IMR-90 (cell line): ENCODE measurements at regions not wholly inside any gene's neighbourhood (a gene's known extent, or its start where the extent isn't known, plus 50 kb on each side); places are given as distances from the start of the nearest gene placed in this dataset.

ENCODE experiments used
- ATAC-seq: fragments of 200-7000 bp; cut with Tn5 transposase; 2 replicates; pipeline ENCODE4 v1.9.1; 2020; ENCODE audit warnings: low read depth, mild to moderate bottlenecking, moderate library complexity
- BruUV-seq: library from RNA; stranded (reverse); fragments of 400-500 nt; replicated peaks from 2 replicates; lab custom pipeline; 2021; lab: Mats Ljungman, UMichigan
- CTCF ChIA-PET: fragments of 300-600 bp; formaldehyde crosslinking; extraction: SDS; loops from one replicate; lab custom pipeline; 2021; ENCODE audit warnings: antibody characterized with exemption; lab: Yijun Ruan, JAX
- POLR2A ChIA-PET: fragments of 300-600 bp; sonication (Branson Sonifier 250); formaldehyde crosslinking; loops from one replicate; lab custom pipeline; 2022; ENCODE audit warnings: antibody characterized with exemption; ENCODE audit not compliant: unreplicated experiment; lab: Charles Lee
- DNase-seq: peaks from one replicate; pipeline ENCODE4 v3.0.0; 2013
- H2AFZ ChIP-seq: replicated peaks from 2 replicates; pipeline ENCODE3; 2013; ENCODE audit warnings: low read length, mild to moderate bottlenecking; ENCODE audit not compliant: poor library complexity
- H2AK5ac ChIP-seq: 2 replicates; pipeline ENCODE4 v1.6.1; 2013; ENCODE audit warnings: low read depth, low read length, inconsistent platforms
- H2AK9ac ChIP-seq: replicated peaks from 2 replicates; pipeline ENCODE3; 2013; ENCODE audit warnings: mild to moderate bottlenecking, low read depth, low read length, moderate library complexity; ENCODE audit not compliant: poor library complexity
- H2BK120ac ChIP-seq: 2 replicates; pipeline ENCODE4 v1.6.1; 2013; ENCODE audit warnings: low read depth, low read length, inconsistent platforms
- H2BK15ac ChIP-seq: 3 replicates; pipeline ENCODE4 v1.6.1; 2013; ENCODE audit warnings: low read depth, low read length, inconsistent platforms
- H2BK20ac ChIP-seq: 2 replicates; pipeline ENCODE4 v1.6.1; 2013; ENCODE audit warnings: low read depth, mild to moderate bottlenecking, inconsistent platforms, low read length, moderate library complexity
- H2BK5ac ChIP-seq: 2 replicates; pipeline ENCODE4 v1.6.1; 2013; ENCODE audit warnings: mild to moderate bottlenecking, low read depth, low read length, inconsistent platforms; ENCODE audit not compliant: poor library complexity, severe bottlenecking
- H3K14ac ChIP-seq: replicated peaks from 2 replicates; pipeline ENCODE4 v1.6.1; 2013; ENCODE audit warnings: low read depth, low read length, inconsistent platforms
- H3K18ac ChIP-seq: 2 replicates; pipeline ENCODE4 v1.6.1; 2013; ENCODE audit warnings: low read depth, low read length, control low read depth
- H3K23ac ChIP-seq: 2 replicates; pipeline ENCODE4 v1.6.1; 2013; ENCODE audit warnings: low read depth, low read length, inconsistent platforms
- H3K27ac ChIP-seq: 2 replicates; pipeline ENCODE4 v1.5.1; 2013; ENCODE audit warnings: mild to moderate bottlenecking, control low read depth, low read length; ENCODE audit not compliant: insufficient read depth
- H3K27me3 ChIP-seq: 2 replicates; pipeline ENCODE4 v1.6.1; 2013; ENCODE audit warnings: low read length; ENCODE audit not compliant: control insufficient read depth, insufficient read depth
- H3K36me3 ChIP-seq: 2 replicates; pipeline ENCODE4 v1.6.1; 2013; ENCODE audit warnings: low read length, mixed read lengths; ENCODE audit not compliant: control insufficient read depth, insufficient read depth
- H3K4ac ChIP-seq: 2 replicates; pipeline ENCODE4 v1.6.1; 2013; ENCODE audit warnings: low read depth, low read length, inconsistent platforms
- H3K4me1 ChIP-seq: 2 replicates; pipeline ENCODE4 v1.6.1; 2013; ENCODE audit warnings: low read length, mixed read lengths; ENCODE audit not compliant: control insufficient read depth, insufficient read depth
- H3K4me2 ChIP-seq: 2 replicates; pipeline ENCODE4 v1.6.1; 2013; ENCODE audit warnings: low read depth, mild to moderate bottlenecking, control low read depth, low read length, moderate library complexity
- H3K4me3 ChIP-seq: 2 replicates; pipeline ENCODE4 v1.5.1; 2013; ENCODE audit warnings: low read depth, mild to moderate bottlenecking, control low read depth, low read length, moderate library complexity; ENCODE audit not compliant: insufficient read depth
- H3K56ac ChIP-seq: 2 replicates; pipeline ENCODE4 v1.6.1; 2013; ENCODE audit warnings: low read length, inconsistent platforms; ENCODE audit not compliant: insufficient read depth; ENCODE audit errors: extremely low read depth
- H3K79me1 ChIP-seq, 2 experiments: 2 replicates each; pipeline ENCODE4 v1.6.1; 2013; ENCODE audit warnings: low read length in 2 of 2, inconsistent platforms in 1 of 2, low read depth in 1 of 2
- H3K9ac ChIP-seq: 2 replicates; pipeline ENCODE4 v1.6.1; 2013; ENCODE audit warnings: low read depth, low read length, control low read depth
- H3K9me1 ChIP-seq: 2 replicates; pipeline ENCODE4 v1.6.1; 2013; ENCODE audit warnings: low read length, inconsistent platforms; ENCODE audit not compliant: insufficient read depth
- H3K9me3 ChIP-seq: 2 replicates; pipeline ENCODE4 v1.6.1; 2013; ENCODE audit warnings: low read length; ENCODE audit not compliant: control insufficient read depth, insufficient read depth
- H4K20me1 ChIP-seq: 2 replicates; pipeline ENCODE4 v1.6.1; 2013; ENCODE audit warnings: low read length, inconsistent platforms; ENCODE audit not compliant: insufficient read depth
- H4K5ac ChIP-seq: 2 replicates; pipeline ENCODE4 v1.6.1; 2013; ENCODE audit warnings: mild to moderate bottlenecking, low read depth, low read length, control low read depth
- H4K8ac ChIP-seq, 2 experiments: 2 replicates each; pipeline ENCODE4 v1.6.1; 2013; ENCODE audit warnings: low read depth in 2 of 2, low read length in 2 of 2, control low read depth in 1 of 2, inconsistent platforms in 1 of 2
- H4K91ac ChIP-seq: 2 replicates; pipeline ENCODE4 v1.6.1; 2013; ENCODE audit warnings: low read depth, low read length, inconsistent platforms; ENCODE audit not compliant: insufficient read depth
- MAZ ChIP-seq: IDR thresholded peaks from 2 replicates; pipeline ENCODE4 v1.6.1; 2012; ENCODE audit warnings: low read depth, mild to moderate bottlenecking, low read length, improper control_type of control experiment, moderate library complexity, borderline replicate concordance
- POLR2A ChIP-seq: IDR thresholded peaks from 2 replicates; pipeline ENCODE4 v1.6.1; 2012; ENCODE audit warnings: mild to moderate bottlenecking, low read depth, low read length
- RAD21 ChIP-seq: IDR thresholded peaks from 2 replicates; pipeline ENCODE4 v1.6.1; 2012; ENCODE audit warnings: low read length, improper control_type of control experiment
- RFX5 ChIP-seq: IDR thresholded peaks from 2 replicates; pipeline ENCODE4 v1.8.0; 2012; ENCODE audit warnings: low read depth, mild to moderate bottlenecking, low read length, moderate library complexity
- WGBS, 2 experiments: methylation state at CpG; one replicate each; pipeline versions ENCODE4 v1.1.5 to v1.1.7; 2013; ENCODE audit warnings: missing lambda C conversion rate in 2 of 2; ENCODE audit not compliant: insufficient read length in 1 of 2; ENCODE audit errors: extremely low coverage in 2 of 2; 5-methylcytosine and 5-hydroxymethylcytosine counted together
- dilution Hi-C: fragments of 300-500 bp; cut with HindIII; formaldehyde crosslinking; loops from one replicate; pipeline ENCODE4 v1.14.3; 2018; ENCODE audit warnings: low sequenced_read_pairs; ENCODE audit not compliant: unreplicated experiment
- in situ Hi-C: fragments of 300-500 bp; cut with MboI; formaldehyde crosslinking; loops from 3 replicates; pipeline ENCODE4 v1.14.3; 2019; ENCODE audit warnings: low sequenced_read_pairs, inconsistent platforms, mixed read lengths
- intact Hi-C: fragments of 100-400 bp; cut with micrococcal nuclease; formaldehyde crosslinking; loops from 2 replicates; pipeline ENCODE4 v1.10.0; 2022

GRCh38 chrX:63470506-63470905, 119.4 kb upstream of the SPIN4 start:
- no peak overlapping the region for H2BK5ac ChIP-seq
- H3K4me1 ChIP-seq = no peaks in the 10 kb centered on the region
- dilution Hi-C loops (no loop called here), in situ Hi-C loops (no loop called here), intact Hi-C loops (no loop called here)
- no peak for DNase-seq
- no peaks in the 10 kb centered on the region for H3K36me3 ChIP-seq
- H3K18ac ChIP-seq = no peak overlapping the region
- no peak overlapping the region for H4K5ac ChIP-seq
- H4K8ac ChIP-seq = no peak overlapping the region
- H3K9me1 ChIP-seq = no peaks in the 10 kb centered on the region
- no peak overlapping the region for H3K4ac ChIP-seq
- H3K56ac ChIP-seq = no peak overlapping the region
- H4K20me1 ChIP-seq = no peaks in the 10 kb centered on the region
- H3K14ac ChIP-seq = no peak overlapping the region
- ChIA-PET CTCF (no interaction called here), POLR2A (no interaction called here)
- TF ChIP-seq RFX5 (no peak), POLR2A (no peak), RAD21 (no peak), MAZ (no peak)
- no peaks in the 10 kb centered on the region for H3K27me3 ChIP-seq
- no peak overlapping the region for H2AK9ac ChIP-seq
- peaks cover 8% of the 10 kb centered on the region for H3K9me3 ChIP-seq
- no peak overlapping the region for H4K91ac ChIP-seq
- BruUV-seq = no TSS peak
- H3K4me3 ChIP-seq = no peak overlapping the region
- no peak overlapping the region for H2BK15ac ChIP-seq
- no peak overlapping the region for H2BK120ac ChIP-seq
- H3K4me2 ChIP-seq = no peak overlapping the region
- no peak for ATAC-seq
- no peak overlapping the region for H2AFZ ChIP-seq
- no CpG with 5 or more reads among the region's 4 CpGs for WGBS, 2 experiments
- H3K79me1 ChIP-seq = no peaks in the 10 kb centered on the region
- no peak overlapping the region for H2AK5ac ChIP-seq
- no peak overlapping the region for H3K23ac ChIP-seq
- H3K27ac ChIP-seq = no peak overlapping the region
- no peak overlapping the region for H3K9ac ChIP-seq
- no peak overlapping the region for H2BK20ac ChIP-seq
